Stomach (tissue), 4 donors: ENCODE measurements at regions not wholly inside any gene's neighbourhood (a gene's known extent, or its start where the extent isn't known, plus 50 kb on each side); places are given as distances from the start of the nearest gene placed in this dataset.

Experiments
- EP300 ChIP-seq: sonication (generic); formaldehyde crosslinking; IDR thresholded peaks from one replicate; pipeline ENCODE4 v1.6.1; 2017; ENCODE audit warnings: antibody characterized with exemption
- POLR2A ChIP-seq, 4 donors: fragments of 450-650 bp; IDR thresholded peaks; one replicate each; pipeline ENCODE4 v1.6.1; 2016; ENCODE audit warnings: antibody characterized with exemption in 4 of 4, control low read depth in 2 of 4, mild to moderate bottlenecking in 1 of 4, moderate library complexity in 1 of 4
- TF ChIP-seq, protein P1 (sequence below), 7 experiments: fragments of 450-650 bp in 4 of 7; fragments of 200-600 bp in 3 of 7; sonication (generic) in 3 of 7; IDR thresholded peaks; one replicate each; pipeline ENCODE4 v1.5.1; 2016 to 2019; ENCODE audit warnings: antibody characterized with exemption in 7 of 7, control low read depth in 2 of 7, mild to moderate bottlenecking in 1 of 7

DNA sequence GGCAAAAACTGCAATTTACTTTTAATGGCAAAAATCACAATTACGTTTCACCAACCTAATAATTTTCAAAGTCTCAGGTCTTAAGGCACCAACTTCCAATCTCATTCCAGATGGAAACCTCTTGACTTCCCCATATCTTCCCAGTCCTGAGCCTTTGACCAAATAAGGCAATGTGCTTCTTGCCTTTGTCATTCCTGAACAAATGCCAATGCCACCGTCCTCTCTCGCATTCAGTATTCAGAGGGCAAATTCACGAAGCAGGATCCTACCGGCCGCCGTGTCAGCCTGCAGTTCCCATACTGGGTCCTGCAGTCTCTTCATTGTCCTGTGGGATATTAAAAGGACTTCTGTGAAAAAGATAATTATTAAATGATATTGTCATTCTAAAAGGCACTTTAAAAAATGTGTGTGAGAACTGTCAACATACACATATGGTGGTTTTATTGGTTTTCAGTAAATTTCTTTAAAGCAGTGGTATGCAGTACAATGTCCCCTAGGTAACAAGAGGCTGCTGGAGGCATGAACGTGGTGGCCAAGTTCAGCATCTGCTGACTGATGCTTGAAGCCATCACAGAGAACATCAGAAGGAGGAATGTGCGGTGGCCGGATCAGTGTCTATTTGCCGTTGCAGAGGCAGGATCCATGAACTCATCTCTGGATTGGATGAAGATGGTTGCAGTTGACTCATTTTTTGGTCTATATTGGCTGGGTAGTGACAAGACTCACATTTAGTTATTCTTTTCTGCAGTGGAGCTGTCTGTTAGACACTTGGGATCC, 101.4 kb upstream of the IRX4 start:
- no peak for TF ChIP-seq POLR2A (IDR thresholded peaks at IDR 0.05)
- TF ChIP-seq EP300 = no peak
- TF ChIP-seq, protein P1, sequence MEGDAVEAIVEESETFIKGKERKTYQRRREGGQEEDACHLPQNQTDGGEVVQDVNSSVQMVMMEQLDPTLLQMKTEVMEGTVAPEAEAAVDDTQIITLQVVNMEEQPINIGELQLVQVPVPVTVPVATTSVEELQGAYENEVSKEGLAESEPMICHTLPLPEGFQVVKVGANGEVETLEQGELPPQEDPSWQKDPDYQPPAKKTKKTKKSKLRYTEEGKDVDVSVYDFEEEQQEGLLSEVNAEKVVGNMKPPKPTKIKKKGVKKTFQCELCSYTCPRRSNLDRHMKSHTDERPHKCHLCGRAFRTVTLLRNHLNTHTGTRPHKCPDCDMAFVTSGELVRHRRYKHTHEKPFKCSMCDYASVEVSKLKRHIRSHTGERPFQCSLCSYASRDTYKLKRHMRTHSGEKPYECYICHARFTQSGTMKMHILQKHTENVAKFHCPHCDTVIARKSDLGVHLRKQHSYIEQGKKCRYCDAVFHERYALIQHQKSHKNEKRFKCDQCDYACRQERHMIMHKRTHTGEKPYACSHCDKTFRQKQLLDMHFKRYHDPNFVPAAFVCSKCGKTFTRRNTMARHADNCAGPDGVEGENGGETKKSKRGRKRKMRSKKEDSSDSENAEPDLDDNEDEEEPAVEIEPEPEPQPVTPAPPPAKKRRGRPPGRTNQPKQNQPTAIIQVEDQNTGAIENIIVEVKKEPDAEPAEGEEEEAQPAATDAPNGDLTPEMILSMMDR (IDR thresholded peaks at IDR 0.05) = no peak
